ENCODE measurements at regions not wholly inside any gene's neighbourhood (a gene's known extent, or its start where the extent isn't known, plus 50 kb on each side); places are given as distances from the start of the nearest gene placed in this dataset.

DNA sequence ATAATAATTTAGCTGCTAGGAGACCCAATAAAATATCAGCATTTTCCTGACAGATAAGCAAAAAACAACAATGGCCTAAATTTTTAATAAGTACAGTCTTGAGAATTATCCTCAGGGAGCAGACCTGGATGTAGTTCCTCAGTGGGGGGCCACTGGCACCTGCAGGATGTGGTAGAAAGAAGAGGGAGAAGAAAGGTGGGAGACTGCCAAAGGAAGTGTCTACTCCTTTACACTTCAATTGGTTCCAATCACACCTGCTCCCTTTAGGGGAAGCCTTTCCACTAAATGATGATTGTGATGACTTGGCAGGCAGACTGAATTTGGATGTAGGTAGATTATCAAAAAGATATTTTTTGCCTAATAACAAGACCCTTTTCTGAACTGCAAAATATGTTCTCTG, 353.0 kb upstream of the SATB1 start:
- DNase-seq (ENCODE audit: low read depth in 2 of 2): no peak

DNA sequence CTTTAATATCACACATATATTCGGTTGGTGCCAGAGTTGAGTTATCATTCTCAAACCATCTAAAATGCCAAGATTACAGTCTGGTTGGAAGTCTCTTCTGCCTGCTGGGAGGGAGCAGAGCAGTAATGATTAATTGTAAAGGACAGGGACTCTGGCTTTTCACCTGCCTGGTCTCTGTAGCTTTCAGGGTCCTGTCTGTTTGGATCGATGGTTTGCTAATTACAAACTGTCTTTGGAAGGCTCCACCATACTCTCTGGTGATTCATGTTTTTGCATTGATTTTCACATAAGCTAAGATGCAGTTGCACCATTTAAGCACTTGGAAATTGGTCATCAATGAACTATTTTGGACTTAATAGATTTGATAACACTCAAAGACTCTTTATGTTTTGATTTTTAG, 350.4 kb upstream of the SATB1 start:
- DNase-seq (ENCODE audit: low read depth in 2 of 2): no peak

GRCh38 chr3:18774319-18775088, 349.4 kb upstream of the SATB1 start:
- no peak for DNase-seq (ENCODE audit: low read depth in 2 of 2)

- DNase-seq (ENCODE audit: low read depth in 2 of 2): no peak
Observed at GRCh38 chr3:18772699-18773305, 347.7 kb upstream of the SATB1 start.

DNA sequence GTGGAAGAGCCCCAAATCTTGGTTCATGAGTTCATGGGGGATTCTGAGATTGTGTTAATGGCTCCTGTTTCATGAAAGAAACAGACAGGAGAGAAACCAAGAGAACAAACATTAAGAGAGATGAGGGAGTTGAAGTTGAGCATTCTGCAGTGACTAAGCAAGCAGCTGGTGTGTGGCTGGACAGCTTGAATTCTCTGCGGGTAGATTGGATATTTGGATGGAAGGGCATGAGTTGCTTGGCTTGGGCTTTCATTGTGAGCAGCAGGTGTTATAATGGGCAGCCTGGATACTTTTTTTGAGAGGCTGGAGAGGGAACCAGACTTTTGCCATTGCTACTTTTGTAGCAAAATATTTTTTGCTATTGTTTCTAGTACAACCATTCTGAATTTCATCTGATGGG, 346.8 kb upstream of the SATB1 start:
- DNase-seq (ENCODE audit: low read depth in 2 of 2): no peak

- no peak for DNase-seq (ENCODE audit: low read depth in 2 of 2)
Observed at GRCh38 chr3:18770800-18771199, 345.7 kb upstream of the SATB1 start.

GRCh38 chr3:18767756-18768303, 342.7 kb upstream of the SATB1 start:
- no peak for DNase-seq (ENCODE audit: low read depth in 2 of 2)

GRCh38 chr3:18766974-18767373, 341.8 kb upstream of the SATB1 start:
- no peak for DNase-seq (ENCODE audit: low read depth in 2 of 2)

DNA sequence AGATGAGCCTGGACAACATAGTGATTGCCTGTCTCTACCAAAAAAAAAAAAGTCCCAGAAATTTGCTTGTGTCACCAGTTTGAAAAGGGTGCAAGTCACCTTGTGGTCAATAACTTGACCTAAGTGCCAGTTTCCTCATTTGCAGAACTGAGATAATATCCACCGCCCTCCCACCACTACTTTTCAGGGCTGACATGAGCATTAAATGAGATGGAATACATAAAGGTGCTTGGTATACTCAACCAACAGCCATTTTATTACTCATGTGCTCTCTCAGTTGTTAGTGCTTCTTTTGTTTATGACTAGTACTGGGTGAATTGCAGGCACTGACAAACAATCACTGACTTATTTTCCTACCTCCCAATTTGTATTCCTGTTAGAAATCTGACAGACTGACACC, 340.5 kb upstream of the SATB1 start:
- no peak for DNase-seq (ENCODE audit: low read depth in 2 of 2)

DNA sequence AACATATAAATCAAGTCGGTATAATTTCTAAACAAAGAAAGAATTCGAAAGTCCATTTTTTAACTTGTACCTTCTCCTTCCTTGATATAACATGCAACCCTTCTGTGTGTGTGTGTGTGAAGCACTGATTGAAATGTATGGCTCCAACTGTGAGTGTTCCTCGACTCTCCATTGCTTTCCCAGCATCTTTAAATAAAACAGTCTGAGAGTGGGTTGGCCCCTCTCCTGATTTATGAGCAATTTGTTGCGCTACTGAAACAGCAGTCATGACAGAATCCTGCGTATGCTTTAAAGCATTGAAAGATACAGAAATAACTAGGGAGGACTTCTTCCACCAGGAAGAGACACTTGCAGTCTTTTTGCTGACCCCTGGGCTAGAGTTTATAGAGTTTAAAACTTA, 340.0 kb upstream of the SATB1 start:
- DNase-seq (ENCODE audit: low read depth in 2 of 2): no peak

GRCh38 chr3:18761530-18761929, 336.4 kb upstream of the SATB1 start:
- no peak for DNase-seq (ENCODE audit: low read depth in 2 of 2)

DNA sequence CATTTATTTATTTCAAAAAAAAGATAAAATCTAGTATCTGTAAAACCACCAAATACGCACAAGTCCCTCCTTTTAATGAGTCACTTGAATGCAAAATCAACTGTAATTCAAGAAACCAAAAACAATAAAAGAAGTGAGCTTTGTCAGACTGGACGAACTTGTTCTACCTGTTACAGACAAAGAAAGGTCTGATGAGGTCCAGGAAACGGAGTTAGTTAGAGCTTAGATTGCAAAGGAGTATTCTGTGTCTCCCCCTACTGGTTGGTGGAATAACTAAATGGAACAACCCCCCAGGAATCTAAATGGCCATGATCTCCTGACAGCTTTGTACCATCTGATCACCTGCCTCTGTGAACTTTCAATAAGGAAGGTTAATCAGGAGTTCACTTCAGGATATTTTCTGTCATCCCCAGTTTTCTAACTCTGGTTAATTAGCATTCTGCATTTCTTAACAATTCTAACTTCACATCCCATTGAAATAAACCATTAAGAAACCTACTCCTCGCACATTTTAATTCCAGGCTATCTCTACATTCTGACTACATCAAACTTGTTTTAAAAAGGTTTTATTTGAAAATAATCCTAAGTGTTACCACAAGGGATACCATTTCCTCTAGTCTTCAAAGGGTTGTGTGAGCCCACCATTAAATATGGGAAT, 333.0 kb upstream of the SATB1 start:
- peak in 1 of 2 donors; percentile 37 for DNase-seq (ENCODE audit: low read depth in 2 of 2)

GRCh38 chr3:18757476-18757875, 332.3 kb upstream of the SATB1 start:
- DNase-seq (ENCODE audit: low read depth in 2 of 2): no peak

DNA sequence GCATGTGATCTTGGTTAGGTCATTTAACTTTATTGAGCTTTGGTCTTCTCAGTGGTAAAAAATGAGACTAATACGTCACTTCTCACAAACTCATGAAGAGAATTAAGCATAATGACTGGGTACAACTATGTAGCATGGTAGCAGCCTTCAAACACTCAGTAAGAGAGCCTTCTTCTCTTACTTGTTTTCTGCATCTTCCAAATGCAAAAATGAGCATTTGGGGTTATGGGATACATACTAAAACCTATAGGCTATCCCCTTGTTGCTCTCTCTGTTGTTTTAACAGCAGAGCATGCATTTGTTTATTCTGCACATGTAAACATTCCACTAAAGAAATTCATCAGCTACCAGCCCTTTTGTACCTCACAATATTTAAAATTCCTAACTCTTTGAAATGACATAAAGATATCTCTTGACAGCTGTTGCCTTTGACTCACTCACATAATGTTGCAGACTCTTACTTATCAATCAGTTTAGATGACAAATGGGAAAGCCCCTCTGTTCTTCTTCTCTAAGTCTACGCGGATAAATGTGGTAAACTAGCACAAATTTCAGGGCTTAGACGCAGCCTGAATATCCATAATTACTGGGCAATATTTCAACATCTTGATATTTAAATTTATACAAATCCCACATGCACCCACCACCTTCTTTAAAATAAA, 327.3 kb upstream of the SATB1 start:
- DNase-seq (ENCODE audit: low read depth in 2 of 2): no peak

GRCh38 chr3:18751514-18751913, 326.4 kb upstream of the SATB1 start:
- no peak for DNase-seq (ENCODE audit: low read depth in 2 of 2)

- DNase-seq (ENCODE audit: low read depth in 2 of 2): no peak
Observed at GRCh38 chr3:18747383-18747782, 322.2 kb upstream of the SATB1 start.

DNA sequence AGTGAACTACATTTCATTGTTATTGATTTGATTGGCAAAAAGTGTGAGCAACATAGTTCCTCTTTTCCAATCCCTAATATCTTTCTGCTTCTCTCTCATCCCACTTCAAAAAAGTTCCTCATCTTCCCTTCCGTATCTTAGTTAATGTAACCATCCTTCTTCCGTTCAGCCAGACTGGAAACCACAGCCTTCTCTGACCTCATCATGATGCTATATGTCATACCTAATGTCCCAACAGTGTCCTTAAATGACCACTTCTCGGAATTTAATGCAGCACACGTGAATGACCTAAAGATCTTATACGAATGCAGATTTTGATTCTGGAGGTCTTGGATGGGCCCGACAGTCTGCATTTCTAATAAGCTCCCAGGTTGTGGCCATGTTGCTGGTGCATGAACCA, 320.3 kb upstream of the SATB1 start:
- no peak for DNase-seq (ENCODE audit: low read depth in 2 of 2)

- no peak for DNase-seq (ENCODE audit: low read depth in 2 of 2)
Observed at GRCh38 chr3:18744472-18744871, 319.3 kb upstream of the SATB1 start.

- DNase-seq (ENCODE audit: low read depth in 2 of 2): no peak
Observed at GRCh38 chr3:18743761-18744160, 318.6 kb upstream of the SATB1 start.

DNA sequence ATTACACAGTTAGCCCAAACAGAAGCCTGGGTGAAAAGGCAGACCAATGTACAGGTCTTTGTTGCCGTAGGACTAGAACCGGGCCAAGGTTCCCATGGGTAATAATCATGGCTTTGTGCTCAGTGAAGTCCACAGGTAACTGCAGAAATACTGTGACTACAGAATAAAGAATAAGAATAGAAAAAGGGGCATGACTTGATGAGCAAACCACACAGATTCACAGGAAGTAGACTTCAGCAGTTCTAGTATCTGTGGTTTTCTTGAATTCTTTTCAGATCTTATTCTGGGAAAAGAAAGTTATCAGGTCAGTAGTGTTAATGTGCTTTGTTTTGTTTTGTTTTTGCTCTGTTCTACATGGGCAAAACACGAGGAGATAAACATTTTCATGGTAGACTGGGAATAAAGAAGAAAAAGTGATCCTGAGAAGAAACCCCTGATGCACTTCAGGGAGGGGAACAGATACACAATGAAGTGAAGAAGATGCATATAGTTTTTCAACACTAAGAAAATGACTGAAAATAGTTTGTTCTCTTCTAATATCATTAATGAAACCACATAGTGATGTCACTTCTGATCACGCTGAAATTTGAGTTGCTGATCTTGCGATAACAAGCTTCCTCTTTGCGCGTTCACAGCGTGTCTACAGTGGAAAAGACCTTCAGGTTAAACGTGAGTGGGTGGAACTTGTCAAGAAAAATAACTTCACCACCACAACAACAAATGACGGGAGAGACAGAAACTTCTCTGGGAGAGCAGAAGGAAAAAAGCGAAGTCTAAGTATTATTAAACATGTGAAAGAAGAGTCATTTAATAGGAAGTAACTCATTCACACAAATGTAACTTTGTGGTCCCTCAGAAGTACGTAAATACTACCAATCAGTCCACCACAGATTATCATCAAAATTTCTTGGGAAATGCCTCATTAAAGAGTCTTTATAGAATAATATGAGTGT, 315.8 kb upstream of the SATB1 start:
- peak; percentile 30 to 50 for DNase-seq (ENCODE audit: low read depth in 2 of 2)

DNA sequence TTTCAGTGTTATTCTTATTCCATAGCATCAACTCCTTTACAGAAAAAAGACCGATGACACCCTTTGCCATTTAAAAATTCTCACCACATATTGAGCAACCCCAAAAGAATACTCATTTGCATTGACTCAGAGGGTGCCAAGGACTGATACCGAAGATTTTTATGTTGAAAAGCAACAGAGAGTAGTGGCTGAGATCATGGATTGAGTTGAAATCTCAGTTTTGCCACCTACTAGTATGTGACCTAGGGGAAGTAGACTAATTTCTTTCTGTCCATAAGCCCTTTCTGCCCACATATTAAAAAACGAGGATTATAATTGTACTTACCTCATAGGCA, 313.9 kb upstream of the SATB1 start:
- no peak for DNase-seq (ENCODE audit: low read depth in 2 of 2)
